ENCODE measurements at regions not wholly inside any gene's neighbourhood (a gene's known extent, or its start where the extent isn't known, plus 50 kb on each side); places are given as distances from the start of the nearest gene placed in this dataset.
"Not testable (repeated sequence)": the region's sequence is repeated elsewhere in the genome, so short reads cannot be mapped to it uniquely, and the experiment has no call there.

- WGBS (ENCODE audit: insufficient coverage), result no CpG with 5 or more reads among the region's 3 CpGs
- POLR2A ChIA-PET, result no interaction called here
Measured at GRCh38 chr4:33850371-33850902, 2393.9 kb downstream of the ARAP2 start.

DNA sequence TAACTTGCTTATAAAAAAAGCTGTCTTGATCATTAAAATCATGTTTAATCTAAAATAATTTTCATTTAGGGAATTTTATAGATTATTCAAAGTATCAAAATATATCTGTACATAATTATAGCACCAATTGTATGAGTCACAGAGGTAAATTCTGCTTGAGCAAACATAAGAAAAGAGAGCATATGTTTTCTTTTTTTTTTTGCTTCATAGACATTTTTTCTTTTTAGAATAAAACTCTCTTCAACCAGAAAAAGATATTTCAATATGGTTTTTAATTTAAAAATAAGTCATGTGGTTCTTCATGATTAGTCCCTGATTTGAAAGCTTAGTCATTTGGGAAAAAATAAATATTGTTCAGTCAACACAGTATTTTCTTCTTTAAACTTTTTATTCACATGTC lies 2390.6 kb downstream of the ARAP2 start:
- H3K4me1 ChIP-seq (ENCODE audit: control extremely low read depth in 1 of 4, control insufficient read depth in 4 of 4, insufficient read depth in 4 of 4, low read length in 3 of 4); H3K27me3 ChIP-seq (replicated peaks in 2 of 5; ENCODE audit: control insufficient read depth in 4 of 5, insufficient read depth in 5 of 5, low read length in 4 of 5); H3K36me3 ChIP-seq (ENCODE audit: control insufficient read depth in 4 of 4, insufficient read depth in 4 of 4, low read length in 3 of 4); H3K27ac ChIP-seq (ENCODE audit: insufficient read depth in 1 of 2, low read depth in 1 of 2, low read length in 2 of 2, poor library complexity in 1 of 2, severe bottlenecking in 2 of 2); H3K9me3 ChIP-seq (ENCODE audit: control extremely low read depth in 1 of 5, control insufficient read depth in 4 of 5, insufficient read depth in 2 of 5, low read depth in 1 of 5, low read length in 4 of 5); H3K4me3 ChIP-seq (ENCODE audit: control insufficient read depth in 1 of 7, extremely low read depth in 1 of 7, insufficient read depth in 4 of 7, low read depth in 2 of 7, low read length in 6 of 7); POLR2A ChIA-PET; DNase-seq: not testable (repeated sequence)
- CTCF ChIA-PET, result interaction anchor here (0.6 kb wide), 1 partner anchor 9 kb away, joined by 3 read pairs; no protein-coding TSS in a partner anchor

More at GRCh38 chr4:33850371-33850902, 2393.9 kb downstream of the ARAP2 start:
- no peaks in the 10 kb centered on the region for H3K9me3 ChIP-seq (ENCODE audit: control extremely low read depth in 1 of 5, control insufficient read depth in 4 of 5, insufficient read depth in 2 of 5, low read depth in 1 of 5, low read length in 4 of 5)
- H3K4me1 ChIP-seq (ENCODE audit: control extremely low read depth in 1 of 4, control insufficient read depth in 4 of 4, insufficient read depth in 4 of 4, low read length in 3 of 4), result no peaks in the 10 kb centered on the region
- DNase-seq, result no peak
- no peak overlapping the region for H3K4me3 ChIP-seq (ENCODE audit: control insufficient read depth in 1 of 7, extremely low read depth in 1 of 7, insufficient read depth in 4 of 7, low read depth in 2 of 7, low read length in 6 of 7)
- H3K27me3 ChIP-seq (replicated peaks in 2 of 5; ENCODE audit: control insufficient read depth in 4 of 5, insufficient read depth in 5 of 5, low read length in 4 of 5), result no peaks in the 10 kb centered on the region
- CTCF ChIA-PET, result no interaction called here
- no peak overlapping the region for H3K27ac ChIP-seq (ENCODE audit: insufficient read depth in 1 of 2, low read depth in 1 of 2, low read length in 2 of 2, poor library complexity in 1 of 2, severe bottlenecking in 2 of 2)
- no peaks in the 10 kb centered on the region for H3K36me3 ChIP-seq (ENCODE audit: control insufficient read depth in 4 of 4, insufficient read depth in 4 of 4, low read length in 3 of 4)

GRCh38 chr4:33864290-33864859 lies 2379.9 kb downstream of the ARAP2 start:
- WGBS (ENCODE audit: insufficient coverage), result 98% methylated on average over 5 of the region's 6 CpGs

GRCh38 chr4:33873791-33874190 lies 2370.5 kb downstream of the ARAP2 start:
- WGBS (ENCODE audit: insufficient coverage), result no CpG with 5 or more reads among the region's 1 CpG
- H3K27me3 ChIP-seq (replicated peaks in 2 of 5; ENCODE audit: control insufficient read depth in 4 of 5, insufficient read depth in 5 of 5, low read length in 4 of 5), result no peaks in the 10 kb centered on the region
- H3K36me3 ChIP-seq (ENCODE audit: control insufficient read depth in 4 of 4, insufficient read depth in 4 of 4, low read length in 3 of 4), result no peaks in the 10 kb centered on the region
- no peak for DNase-seq
- H3K9me3 ChIP-seq (ENCODE audit: control extremely low read depth in 1 of 5, control insufficient read depth in 4 of 5, insufficient read depth in 2 of 5, low read depth in 1 of 5, low read length in 4 of 5), result peaks cover 0 to 1% (median 0%) of the 10 kb centered on the region in 5 experiments
- ChIA-PET CTCF (no interaction called here), POLR2A (interaction anchor here (0.5 kb wide), 1 partner anchor 43 kb away, joined by 4 read pairs; no protein-coding TSS in a partner anchor)
- no peaks in the 10 kb centered on the region for H3K4me1 ChIP-seq (ENCODE audit: control extremely low read depth in 1 of 4, control insufficient read depth in 4 of 4, insufficient read depth in 4 of 4, low read length in 3 of 4)
- H3K4me3 ChIP-seq (ENCODE audit: control insufficient read depth in 1 of 7, extremely low read depth in 1 of 7, insufficient read depth in 4 of 7, low read depth in 2 of 7, low read length in 6 of 7), result no peak overlapping the region
- H3K27ac ChIP-seq (ENCODE audit: insufficient read depth in 1 of 2, low read depth in 1 of 2, low read length in 2 of 2, poor library complexity in 1 of 2, severe bottlenecking in 2 of 2), result no peak overlapping the region

More at GRCh38 chr4:33864290-33864859, 2379.9 kb downstream of the ARAP2 start:
- no peaks in the 10 kb centered on the region for H3K9me3 ChIP-seq (ENCODE audit: control extremely low read depth in 1 of 5, control insufficient read depth in 4 of 5, insufficient read depth in 2 of 5, low read depth in 1 of 5, low read length in 4 of 5)
- H3K4me1 ChIP-seq (ENCODE audit: control extremely low read depth in 1 of 4, control insufficient read depth in 4 of 4, insufficient read depth in 4 of 4, low read length in 3 of 4), result no peaks in the 10 kb centered on the region
- POLR2A ChIA-PET, result interaction anchor here (0.5 kb wide), 1 partner anchor 22 kb away, joined by 5 read pairs; no protein-coding TSS in a partner anchor
- no peaks in the 10 kb centered on the region for H3K27me3 ChIP-seq (replicated peaks in 2 of 5; ENCODE audit: control insufficient read depth in 4 of 5, insufficient read depth in 5 of 5, low read length in 4 of 5)
- no peaks in the 10 kb centered on the region for H3K36me3 ChIP-seq (ENCODE audit: control insufficient read depth in 4 of 4, insufficient read depth in 4 of 4, low read length in 3 of 4)
- CTCF ChIA-PET, result no interaction called here
- H3K4me3 ChIP-seq (ENCODE audit: control insufficient read depth in 1 of 7, extremely low read depth in 1 of 7, insufficient read depth in 4 of 7, low read depth in 2 of 7, low read length in 6 of 7), result no peak overlapping the region
- no peak overlapping the region for H3K27ac ChIP-seq (ENCODE audit: insufficient read depth in 1 of 2, low read depth in 1 of 2, low read length in 2 of 2, poor library complexity in 1 of 2, severe bottlenecking in 2 of 2)
- no peak for DNase-seq

- Histone ChIP-seq H3K4me3 (ENCODE audit: control insufficient read depth in 1 of 7, extremely low read depth in 1 of 7, insufficient read depth in 4 of 7, low read depth in 2 of 7, low read length in 6 of 7) (no peak overlapping the region), H3K4me1 (ENCODE audit: control extremely low read depth in 1 of 4, control insufficient read depth in 4 of 4, insufficient read depth in 4 of 4, low read length in 3 of 4) (no peaks in the 10 kb centered on the region), H3K27me3 (replicated peaks in 2 of 5; ENCODE audit: control insufficient read depth in 4 of 5, insufficient read depth in 5 of 5, low read length in 4 of 5) (no peaks in the 10 kb centered on the region), H3K9me3 (ENCODE audit: control extremely low read depth in 1 of 5, control insufficient read depth in 4 of 5, insufficient read depth in 2 of 5, low read depth in 1 of 5, low read length in 4 of 5) (peaks cover 0 to 2% (median 0%) of the 10 kb centered on the region in 5 experiments), H3K36me3 (ENCODE audit: control insufficient read depth in 4 of 4, insufficient read depth in 4 of 4, low read length in 3 of 4) (no peaks in the 10 kb centered on the region), H3K27ac (ENCODE audit: insufficient read depth in 1 of 2, low read depth in 1 of 2, low read length in 2 of 2, poor library complexity in 1 of 2, severe bottlenecking in 2 of 2) (no peak overlapping the region)
- ChIA-PET CTCF (no interaction called here), POLR2A (no interaction called here)
- DNase-seq, result no peak
Measured at GRCh38 chr4:33878710-33879109, 2365.6 kb downstream of the ARAP2 start.

DNA sequence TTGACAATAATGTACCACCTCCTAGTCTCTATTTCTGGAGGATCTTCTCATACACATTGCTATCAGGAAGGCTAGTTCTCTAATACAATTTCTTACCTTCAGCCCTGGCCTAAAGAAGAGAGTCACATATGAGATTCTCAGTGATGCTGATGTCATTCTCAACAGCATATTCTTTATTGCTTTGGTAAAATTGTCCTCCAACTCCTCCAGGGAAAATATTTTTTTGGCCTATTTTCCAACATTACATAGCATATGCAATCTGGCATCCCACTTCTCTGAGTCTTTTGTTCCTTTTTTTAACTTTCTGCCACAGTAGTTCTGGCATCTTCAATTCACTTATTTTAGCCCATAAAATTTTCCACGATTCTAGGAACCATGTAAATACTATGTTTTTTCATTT lies 2363.1 kb downstream of the ARAP2 start:
- POLR2A ChIA-PET, result no interaction called here
- H3K4me3 ChIP-seq (ENCODE audit: control insufficient read depth in 1 of 7, extremely low read depth in 1 of 7, insufficient read depth in 4 of 7, low read depth in 2 of 7, low read length in 6 of 7), result no peak overlapping the region
- DNase-seq, result no peak
- no peaks in the 10 kb centered on the region for H3K4me1 ChIP-seq (ENCODE audit: control extremely low read depth in 1 of 4, control insufficient read depth in 4 of 4, insufficient read depth in 4 of 4, low read length in 3 of 4)
- H3K9me3 ChIP-seq (ENCODE audit: control extremely low read depth in 1 of 5, control insufficient read depth in 4 of 5, insufficient read depth in 2 of 5, low read depth in 1 of 5, low read length in 4 of 5), result peaks cover 0 to 2% (median 0%) of the 10 kb centered on the region in 5 experiments
- H3K27me3 ChIP-seq (replicated peaks in 2 of 5; ENCODE audit: control insufficient read depth in 4 of 5, insufficient read depth in 5 of 5, low read length in 4 of 5), result no peaks in the 10 kb centered on the region
- WGBS (ENCODE audit: insufficient coverage), result 100% methylated on average over 1 of the region's 1 CpG
- CTCF ChIA-PET, result no interaction called here
- H3K36me3 ChIP-seq (ENCODE audit: control insufficient read depth in 4 of 4, insufficient read depth in 4 of 4, low read length in 3 of 4), result no peaks in the 10 kb centered on the region
- no peak overlapping the region for H3K27ac ChIP-seq (ENCODE audit: insufficient read depth in 1 of 2, low read depth in 1 of 2, low read length in 2 of 2, poor library complexity in 1 of 2, severe bottlenecking in 2 of 2)

DNA sequence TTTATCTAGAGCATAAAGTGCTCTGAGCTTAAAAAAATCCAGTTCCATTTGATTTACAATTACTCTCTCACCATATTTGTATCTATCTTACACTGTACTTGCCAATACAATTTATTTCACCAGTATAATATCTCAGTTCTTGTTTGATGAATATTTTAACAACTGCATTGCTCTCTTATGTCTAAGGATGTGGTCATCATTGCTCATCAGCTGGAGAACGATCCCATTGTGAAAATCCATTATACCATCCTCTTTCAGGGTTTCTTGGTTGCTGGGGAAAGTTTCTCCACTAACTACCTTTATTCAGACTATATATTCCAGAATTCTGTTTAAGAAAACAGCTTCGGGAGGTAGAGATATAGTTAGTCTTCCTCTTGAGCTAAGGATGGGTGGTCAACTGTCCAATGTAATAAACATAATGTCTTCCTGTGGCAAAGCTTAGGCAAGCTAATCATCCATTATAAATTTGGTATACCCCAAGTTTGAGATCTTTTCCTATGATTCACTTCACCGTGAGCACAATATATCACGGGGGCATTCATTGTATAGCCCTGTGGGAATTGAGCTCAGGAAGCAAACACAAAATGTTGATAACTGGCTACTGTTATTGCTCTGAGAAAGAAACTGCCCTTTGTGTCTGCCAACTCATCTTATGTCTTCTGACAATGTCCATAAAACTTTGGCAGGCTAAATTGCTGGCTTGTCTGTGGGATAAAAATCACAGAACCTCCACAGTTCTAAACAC lies 2361.9 kb downstream of the ARAP2 start:
- Histone ChIP-seq H3K9me3 (ENCODE audit: control extremely low read depth in 1 of 5, control insufficient read depth in 4 of 5, insufficient read depth in 2 of 5, low read depth in 1 of 5, low read length in 4 of 5) (peaks cover 0 to 2% (median 0%) of the 10 kb centered on the region in 5 experiments), H3K27ac (ENCODE audit: insufficient read depth in 1 of 2, low read depth in 1 of 2, low read length in 2 of 2, poor library complexity in 1 of 2, severe bottlenecking in 2 of 2) (no peak overlapping the region), H3K4me3 (ENCODE audit: control insufficient read depth in 1 of 7, extremely low read depth in 1 of 7, insufficient read depth in 4 of 7, low read depth in 2 of 7, low read length in 6 of 7) (no peak overlapping the region), H3K36me3 (ENCODE audit: control insufficient read depth in 4 of 4, insufficient read depth in 4 of 4, low read length in 3 of 4) (no peaks in the 10 kb centered on the region), H3K27me3 (replicated peaks in 2 of 5; ENCODE audit: control insufficient read depth in 4 of 5, insufficient read depth in 5 of 5, low read length in 4 of 5) (no peaks in the 10 kb centered on the region), H3K4me1 (ENCODE audit: control extremely low read depth in 1 of 4, control insufficient read depth in 4 of 4, insufficient read depth in 4 of 4, low read length in 3 of 4) (no peaks in the 10 kb centered on the region)
- WGBS (ENCODE audit: insufficient coverage), result 60% methylated on average over 2 of the region's 4 CpGs
- POLR2A ChIA-PET, result no interaction called here
- no peak for DNase-seq
- CTCF ChIA-PET, result no interaction called here

Data from common myeloid progenitor, CD34-positive (primary cell).